ENCODE measurements at regions not wholly inside any gene's neighbourhood (a gene's known extent, or its start where the extent isn't known, plus 50 kb on each side); places are given as distances from the start of the nearest gene placed in this dataset.
"Not testable (repeated sequence)": the region's sequence is repeated elsewhere in the genome, so short reads cannot be mapped to it uniquely, and the experiment has no call there.

GRCh38 chr11:37984991-37985390 is 1387.0 kb upstream of the RAG2 start:
- H3K4me1 ChIP-seq, result peaks cover 0 to 4% of the 10 kb centered on the region in 2 donors
- ATAC-seq (no peak), DNase-seq (no peak)
- no peak overlapping the region for H3K27ac ChIP-seq
- intact Hi-C loops (cut with DNase I), result no loop called here
- H3K4me3 ChIP-seq, result no peak overlapping the region
- TF ChIP-seq CTCF (IDR thresholded peaks at IDR 0.05), result no peak
- H3K9me3 ChIP-seq, result peaks cover 0 to 3% of the 10 kb centered on the region in 2 donors
- H3K27me3 ChIP-seq, result no peaks in the 10 kb centered on the region
- no peaks in the 10 kb centered on the region for H3K36me3 ChIP-seq

GRCh38 chr11:37978647-37979046 is 1380.6 kb upstream of the RAG2 start:
- H3K36me3 ChIP-seq, result no peaks in the 10 kb centered on the region
- no peak for DNase-seq
- H3K27me3 ChIP-seq, result no peaks in the 10 kb centered on the region
- no peak overlapping the region for H3K27ac ChIP-seq
- no peak for ATAC-seq
- H3K4me3 ChIP-seq, result no peak overlapping the region
- TF ChIP-seq CTCF (IDR thresholded peaks at IDR 0.05), result no peak
- intact Hi-C loops (cut with DNase I), result no loop called here
- no peaks in the 10 kb centered on the region for H3K9me3 ChIP-seq
- H3K4me1 ChIP-seq, result no peaks in the 10 kb centered on the region

- Histone ChIP-seq H3K9me3 (no peaks in the 10 kb centered on the region), H3K4me1 (peaks cover 0 to 4% of the 10 kb centered on the region in 2 donors), H3K27ac (no peak overlapping the region), H3K36me3 (no peaks in the 10 kb centered on the region), H3K4me3 (no peak overlapping the region), H3K27me3 (no peaks in the 10 kb centered on the region)
- no peak for TF ChIP-seq CTCF (IDR thresholded peaks at IDR 0.05)
- ATAC-seq (no peak), DNase-seq (no peak)
- intact Hi-C loops (cut with DNase I), result no loop called here
Measured at GRCh38 chr11:37973941-37974340, 1375.9 kb upstream of the RAG2 start.

GRCh38 chr11:37972691-37973090 is 1374.7 kb upstream of the RAG2 start:
- intact Hi-C loops (cut with DNase I), result no loop called here
- ATAC-seq, result no peak
- peaks cover 0 to 4% of the 10 kb centered on the region in 2 donors for H3K4me1 ChIP-seq

GRCh38 chr11:37969336-37969735 is 1371.3 kb upstream of the RAG2 start:
- H3K4me1 ChIP-seq; intact Hi-C loops (cut with DNase I); ATAC-seq; H3K27ac ChIP-seq; DNase-seq; H3K27me3 ChIP-seq; H3K36me3 ChIP-seq; H3K9me3 ChIP-seq; H3K4me3 ChIP-seq: not testable (repeated sequence)

More at GRCh38 chr11:37972691-37973090, 1374.7 kb upstream of the RAG2 start:
- TF ChIP-seq CTCF (IDR thresholded peaks at IDR 0.05), result no peak
- no peak for DNase-seq
- Histone ChIP-seq H3K9me3 (no peaks in the 10 kb centered on the region), H3K27me3 (no peaks in the 10 kb centered on the region), H3K4me3 (no peak overlapping the region), H3K27ac (no peak overlapping the region), H3K36me3 (no peaks in the 10 kb centered on the region)

GRCh38 chr11:37968148-37968547 is 1370.1 kb upstream of the RAG2 start:
- Histone ChIP-seq H3K4me1 (peaks cover 0 to 1% of the 10 kb centered on the region in 2 donors), H3K27ac (no peak overlapping the region), H3K36me3 (no peaks in the 10 kb centered on the region), H3K27me3 (no peaks in the 10 kb centered on the region), H3K9me3 (peaks cover 0 to 4% of the 10 kb centered on the region in 2 donors), H3K4me3 (no peak overlapping the region)
- TF ChIP-seq CTCF (IDR thresholded peaks at IDR 0.05), result no peak
- DNase-seq (no peak), ATAC-seq (no peak)
- intact Hi-C loops (cut with DNase I), result no loop called here
